Prostate gland (tissue), 2 donors: ENCODE measurements at regions not wholly inside any gene's neighbourhood (a gene's known extent, or its start where the extent isn't known, plus 50 kb on each side); places are given as distances from the start of the nearest gene placed in this dataset.

ENCODE experiments used
- POLR2A ChIP-seq: fragments of 450-650 bp; IDR thresholded peaks from one replicate; pipeline ENCODE4 v1.6.1; 2016; ENCODE audit warnings: antibody characterized with exemption, mild to moderate bottlenecking
- TF ChIP-seq, protein P1 (sequence below), 4 experiments: fragments of 200-600 bp in 2 of 4; fragments of 450-650 bp in 2 of 4; sonication (generic) in 2 of 4; IDR thresholded peaks; 1 replicate in 3 of 4; 2 replicates in 1 of 4; pipeline ENCODE4 v1.5.1; 2016 to 2019; ENCODE audit warnings: antibody characterized with exemption in 4 of 4, mild to moderate bottlenecking in 2 of 4, moderate library complexity in 2 of 4

DNA sequence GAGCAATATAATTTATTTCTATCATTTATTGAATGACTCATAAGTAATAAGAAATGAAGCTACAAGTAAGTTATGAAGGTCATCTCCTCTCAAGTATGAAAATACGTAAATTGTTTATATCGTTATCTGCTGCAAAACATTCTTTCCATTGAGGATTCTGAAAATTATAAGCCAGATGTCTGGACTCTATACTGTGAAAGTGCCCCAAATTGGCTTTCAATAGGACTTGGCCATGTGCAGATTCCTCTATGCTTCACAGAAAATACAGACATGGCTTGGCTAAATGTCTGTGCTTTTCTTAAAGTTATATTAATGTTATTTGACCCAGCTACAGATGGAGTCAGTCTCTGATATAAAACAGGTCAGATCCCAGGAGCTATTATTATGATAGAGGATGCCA is 2109.9 kb upstream of the AGA start:
- TF ChIP-seq, protein P1, sequence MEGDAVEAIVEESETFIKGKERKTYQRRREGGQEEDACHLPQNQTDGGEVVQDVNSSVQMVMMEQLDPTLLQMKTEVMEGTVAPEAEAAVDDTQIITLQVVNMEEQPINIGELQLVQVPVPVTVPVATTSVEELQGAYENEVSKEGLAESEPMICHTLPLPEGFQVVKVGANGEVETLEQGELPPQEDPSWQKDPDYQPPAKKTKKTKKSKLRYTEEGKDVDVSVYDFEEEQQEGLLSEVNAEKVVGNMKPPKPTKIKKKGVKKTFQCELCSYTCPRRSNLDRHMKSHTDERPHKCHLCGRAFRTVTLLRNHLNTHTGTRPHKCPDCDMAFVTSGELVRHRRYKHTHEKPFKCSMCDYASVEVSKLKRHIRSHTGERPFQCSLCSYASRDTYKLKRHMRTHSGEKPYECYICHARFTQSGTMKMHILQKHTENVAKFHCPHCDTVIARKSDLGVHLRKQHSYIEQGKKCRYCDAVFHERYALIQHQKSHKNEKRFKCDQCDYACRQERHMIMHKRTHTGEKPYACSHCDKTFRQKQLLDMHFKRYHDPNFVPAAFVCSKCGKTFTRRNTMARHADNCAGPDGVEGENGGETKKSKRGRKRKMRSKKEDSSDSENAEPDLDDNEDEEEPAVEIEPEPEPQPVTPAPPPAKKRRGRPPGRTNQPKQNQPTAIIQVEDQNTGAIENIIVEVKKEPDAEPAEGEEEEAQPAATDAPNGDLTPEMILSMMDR (IDR thresholded peaks at IDR 0.05): no peak
- no peak for TF ChIP-seq POLR2A
